ENCODE measurements at regions not wholly inside any gene's neighbourhood (a gene's known extent, or its start where the extent isn't known, plus 50 kb on each side); places are given as distances from the start of the nearest gene placed in this dataset.

- DNase-seq (ENCODE audit: low read depth), result no peak
- in situ Hi-C loops (cut with HindIII; ENCODE audit: low pct_unique_long_range_greater_than_20kb, low sequenced_read_pairs), result no loop called here
Observed at GRCh38 chr5:117463881-117464570, 889.4 kb upstream of the SEMA6A start.

GRCh38 chr5:117461966-117462365 lies 887.3 kb upstream of the SEMA6A start:
- in situ Hi-C loops (cut with HindIII; ENCODE audit: low pct_unique_long_range_greater_than_20kb, low sequenced_read_pairs), result no loop called here
- DNase-seq (ENCODE audit: low read depth), result no peak

- DNase-seq (ENCODE audit: low read depth), result no peak
- in situ Hi-C loops (cut with HindIII; ENCODE audit: low pct_unique_long_range_greater_than_20kb, low sequenced_read_pairs), result no loop called here
Observed at GRCh38 chr5:117461403-117461802, 886.8 kb upstream of the SEMA6A start.

GRCh38 chr5:117457656-117458055 lies 883.0 kb upstream of the SEMA6A start:
- in situ Hi-C loops (cut with HindIII; ENCODE audit: low pct_unique_long_range_greater_than_20kb, low sequenced_read_pairs), result no loop called here

GRCh38 chr5:117456866-117457470 lies 882.3 kb upstream of the SEMA6A start:
- in situ Hi-C loops (cut with HindIII; ENCODE audit: low pct_unique_long_range_greater_than_20kb, low sequenced_read_pairs), result no loop called here
- no peak for DNase-seq (ENCODE audit: low read depth)

More at GRCh38 chr5:117457656-117458055, 883.0 kb upstream of the SEMA6A start:
- no peak for DNase-seq (ENCODE audit: low read depth)

- in situ Hi-C loops (cut with HindIII; ENCODE audit: low pct_unique_long_range_greater_than_20kb, low sequenced_read_pairs), result no loop called here
Observed at GRCh38 chr5:117455236-117456233, 880.9 kb upstream of the SEMA6A start.

GRCh38 chr5:117454716-117455212 lies 880.1 kb upstream of the SEMA6A start:
- peak; percentile 63 for DNase-seq (ENCODE audit: low read depth)
- in situ Hi-C loops (cut with HindIII; ENCODE audit: low pct_unique_long_range_greater_than_20kb, low sequenced_read_pairs), result no loop called here

More at GRCh38 chr5:117455236-117456233, 880.9 kb upstream of the SEMA6A start:
- DNase-seq (ENCODE audit: low read depth), result peak; percentile 28

- DNase-seq (ENCODE audit: low read depth), result no peak
- in situ Hi-C loops (cut with HindIII; ENCODE audit: low pct_unique_long_range_greater_than_20kb, low sequenced_read_pairs), result no loop called here
Observed at GRCh38 chr5:117436846-117437245, 862.2 kb upstream of the SEMA6A start.

- in situ Hi-C loops (cut with HindIII; ENCODE audit: low pct_unique_long_range_greater_than_20kb, low sequenced_read_pairs), result no loop called here
- DNase-seq (ENCODE audit: low read depth), result no peak
Observed at GRCh38 chr5:117435203-117435602, 860.6 kb upstream of the SEMA6A start.

- DNase-seq (ENCODE audit: low read depth), result no peak
- in situ Hi-C loops (cut with HindIII; ENCODE audit: low pct_unique_long_range_greater_than_20kb, low sequenced_read_pairs), result no loop called here
Observed at GRCh38 chr5:117434254-117434653, 859.6 kb upstream of the SEMA6A start.

- DNase-seq (ENCODE audit: low read depth), result no peak
- in situ Hi-C loops (cut with HindIII; ENCODE audit: low pct_unique_long_range_greater_than_20kb, low sequenced_read_pairs), result no loop called here
Observed at GRCh38 chr5:117433818-117434217, 859.2 kb upstream of the SEMA6A start.

GRCh38 chr5:117431091-117431490 lies 856.5 kb upstream of the SEMA6A start:
- DNase-seq (ENCODE audit: low read depth), result no peak
- in situ Hi-C loops (cut with HindIII; ENCODE audit: low pct_unique_long_range_greater_than_20kb, low sequenced_read_pairs), result no loop called here

- no peak for DNase-seq (ENCODE audit: low read depth)
- in situ Hi-C loops (cut with HindIII; ENCODE audit: low pct_unique_long_range_greater_than_20kb, low sequenced_read_pairs), result no loop called here
Observed at GRCh38 chr5:117425163-117425562, 850.5 kb upstream of the SEMA6A start.

- DNase-seq (ENCODE audit: low read depth), result no peak
- in situ Hi-C loops (cut with HindIII; ENCODE audit: low pct_unique_long_range_greater_than_20kb, low sequenced_read_pairs), result no loop called here
Observed at GRCh38 chr5:117424559-117424958, 849.9 kb upstream of the SEMA6A start.

GRCh38 chr5:117417501-117417900 lies 842.9 kb upstream of the SEMA6A start:
- in situ Hi-C loops (cut with HindIII; ENCODE audit: low pct_unique_long_range_greater_than_20kb, low sequenced_read_pairs), result no loop called here

GRCh38 chr5:117414926-117415325 lies 840.3 kb upstream of the SEMA6A start:
- in situ Hi-C loops (cut with HindIII; ENCODE audit: low pct_unique_long_range_greater_than_20kb, low sequenced_read_pairs), result no loop called here

More at GRCh38 chr5:117417501-117417900, 842.9 kb upstream of the SEMA6A start:
- no peak for DNase-seq (ENCODE audit: low read depth)

GRCh38 chr5:117411701-117412100 lies 837.1 kb upstream of the SEMA6A start:
- no peak for DNase-seq (ENCODE audit: low read depth)
- in situ Hi-C loops (cut with HindIII; ENCODE audit: low pct_unique_long_range_greater_than_20kb, low sequenced_read_pairs), result no loop called here

More at GRCh38 chr5:117414926-117415325, 840.3 kb upstream of the SEMA6A start:
- DNase-seq (ENCODE audit: low read depth), result no peak

- in situ Hi-C loops (cut with HindIII; ENCODE audit: low pct_unique_long_range_greater_than_20kb, low sequenced_read_pairs), result no loop called here
Observed at GRCh38 chr5:117405197-117405596, 830.6 kb upstream of the SEMA6A start.

More at GRCh38 chr5:117405197-117405596, 830.6 kb upstream of the SEMA6A start:
- DNase-seq (ENCODE audit: low read depth), result no peak

Data from Caki2 (cell line).